HG02943 (cell line): ENCODE measurements at regions not wholly inside any gene's neighbourhood (a gene's known extent, or its start where the extent isn't known, plus 50 kb on each side); places are given as distances from the start of the nearest gene placed in this dataset.
"Not testable (repeated sequence)": the region's sequence is repeated elsewhere in the genome, so short reads cannot be mapped to it uniquely, and the experiment has no call there.

Experiments used
- ATAC-seq: cut with Tn5 transposase; IDR thresholded peaks from one replicate; pipeline ENCODE4 v1.9.1; 2021; ENCODE audit warnings: mild to moderate bottlenecking, low read depth, moderate library complexity; ENCODE audit not compliant: unreplicated experiment

GRCh38 chr21:15199414-15200383 lies 134.9 kb upstream of the NRIP1 start:
- ATAC-seq = no peak

- no peak for ATAC-seq
Observed at GRCh38 chr21:15203740-15204139, 138.9 kb upstream of the NRIP1 start.

GRCh38 chr21:15204140-15204969 lies 139.6 kb upstream of the NRIP1 start:
- ATAC-seq = no peak

- no peak for ATAC-seq
Observed at GRCh38 chr21:15204970-15205286, 140.1 kb upstream of the NRIP1 start.

GRCh38 chr21:15206514-15206913 lies 141.7 kb upstream of the NRIP1 start:
- no peak for ATAC-seq

- ATAC-seq = no peak
Observed at GRCh38 chr21:15207231-15207630, 142.4 kb upstream of the NRIP1 start.

GRCh38 chr21:15207635-15208370 lies 143.0 kb upstream of the NRIP1 start:
- ATAC-seq = no peak

GRCh38 chr21:15208786-15209185 lies 144.0 kb upstream of the NRIP1 start:
- no peak for ATAC-seq

GRCh38 chr21:15209224-15209623 lies 144.4 kb upstream of the NRIP1 start:
- ATAC-seq = no peak

- ATAC-seq = no peak
Observed at GRCh38 chr21:15210235-15210678, 145.5 kb upstream of the NRIP1 start.

GRCh38 chr21:15211491-15212133 lies 146.8 kb upstream of the NRIP1 start:
- ATAC-seq = no peak

GRCh38 chr21:15212206-15212605 lies 147.4 kb upstream of the NRIP1 start:
- ATAC-seq = no peak

GRCh38 chr21:15218476-15218875 lies 153.7 kb upstream of the NRIP1 start:
- ATAC-seq = not testable (repeated sequence)

GRCh38 chr21:15219039-15219438 lies 154.2 kb upstream of the NRIP1 start:
- no peak for ATAC-seq

GRCh38 chr21:15219894-15220293 lies 155.1 kb upstream of the NRIP1 start:
- no peak for ATAC-seq

- no peak for ATAC-seq
Observed at GRCh38 chr21:15221799-15222386, 157.1 kb upstream of the NRIP1 start.

GRCh38 chr21:15222707-15223106 lies 157.9 kb upstream of the NRIP1 start:
- no peak for ATAC-seq

- ATAC-seq = no peak
Observed at GRCh38 chr21:15224346-15225086, 159.7 kb upstream of the NRIP1 start.

- no peak for ATAC-seq
Observed at GRCh38 chr21:15227919-15228318, 163.1 kb upstream of the NRIP1 start.
